ENCODE measurements at regions not wholly inside any gene's neighbourhood (a gene's known extent, or its start where the extent isn't known, plus 50 kb on each side); places are given as distances from the start of the nearest gene placed in this dataset.

DNA sequence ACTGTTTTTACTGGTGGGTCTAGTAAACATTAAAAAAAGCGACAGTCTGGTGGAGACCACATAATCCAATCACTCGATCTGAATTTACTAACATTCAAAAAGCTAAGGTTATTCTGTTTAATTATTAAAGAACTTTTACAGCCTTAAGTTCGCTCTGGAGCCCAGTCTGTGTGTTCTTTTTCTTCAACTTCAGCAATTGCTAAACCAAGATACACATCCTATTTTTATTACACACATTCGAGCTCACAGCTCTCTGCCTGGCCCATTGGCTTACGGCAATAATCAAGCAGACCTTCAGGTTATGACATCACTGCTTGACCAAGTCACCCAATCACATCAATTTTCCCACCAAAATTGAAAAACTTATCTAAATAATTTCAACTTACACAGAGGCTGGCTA is 57.4 kb upstream of the PRSS16 start:
- Histone ChIP-seq H3K4me3 (no peak overlapping the region), H3K4me2 (ENCODE audit: control insufficient read depth, insufficient read depth) (no peak overlapping the region), H2AFZ (ENCODE audit: control insufficient read depth, low read depth, low read length) (no peak overlapping the region), H4K20me1 (ENCODE audit: control insufficient read depth, insufficient read depth) (no peaks in the 10 kb centered on the region), H3K4me1 (ENCODE audit: control insufficient read depth, insufficient read depth, low read length) (no peaks in the 10 kb centered on the region), H3K79me2 (ENCODE audit: control insufficient read depth, insufficient read depth, low read length) (no peaks in the 10 kb centered on the region), H3K9me3 (replicated peaks; ENCODE audit: control insufficient read depth, insufficient read depth, low read length) (no peaks in the 10 kb centered on the region), H3K27ac (ENCODE audit: control insufficient read depth, insufficient read depth) (no peak overlapping the region), H3K36me3 (ENCODE audit: control insufficient read depth in 2 of 2, insufficient read depth in 2 of 2, low read length in 1 of 2) (no peaks in the 10 kb centered on the region), H3K27me3 (replicated peaks in 1 of 2; ENCODE audit: control insufficient read depth in 2 of 2, insufficient read depth in 2 of 2, low read length in 1 of 2) (no peaks in the 10 kb centered on the region), H3K9ac (ENCODE audit: control insufficient read depth, insufficient read depth, low read length) (no peak overlapping the region)
- no peak for TF ChIP-seq GABPA (IDR thresholded peaks at IDR 0.05; ENCODE audit: low read depth)
- no peak for TF ChIP-seq BRCA1 (IDR thresholded peaks at IDR 0.05; ENCODE audit: low read depth, low read length)
- TF ChIP-seq NFXL1 (IDR thresholded peaks at IDR 0.05; ENCODE audit: borderline replicate concordance) = no peak
- TF ChIP-seq, protein P1, sequence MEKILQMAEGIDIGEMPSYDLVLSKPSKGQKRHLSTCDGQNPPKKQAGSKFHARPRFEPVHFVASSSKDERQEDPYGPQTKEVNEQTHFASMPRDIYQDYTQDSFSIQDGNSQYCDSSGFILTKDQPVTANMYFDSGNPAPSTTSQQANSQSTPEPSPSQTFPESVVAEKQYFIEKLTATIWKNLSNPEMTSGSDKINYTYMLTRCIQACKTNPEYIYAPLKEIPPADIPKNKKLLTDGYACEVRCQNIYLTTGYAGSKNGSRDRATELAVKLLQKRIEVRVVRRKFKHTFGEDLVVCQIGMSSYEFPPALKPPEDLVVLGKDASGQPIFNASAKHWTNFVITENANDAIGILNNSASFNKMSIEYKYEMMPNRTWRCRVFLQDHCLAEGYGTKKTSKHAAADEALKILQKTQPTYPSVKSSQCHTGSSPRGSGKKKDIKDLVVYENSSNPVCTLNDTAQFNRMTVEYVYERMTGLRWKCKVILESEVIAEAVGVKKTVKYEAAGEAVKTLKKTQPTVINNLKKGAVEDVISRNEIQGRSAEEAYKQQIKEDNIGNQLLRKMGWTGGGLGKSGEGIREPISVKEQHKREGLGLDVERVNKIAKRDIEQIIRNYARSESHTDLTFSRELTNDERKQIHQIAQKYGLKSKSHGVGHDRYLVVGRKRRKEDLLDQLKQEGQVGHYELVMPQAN (conservative IDR thresholded peaks at IDR 0.05) = no peak
- no peak for TF ChIP-seq MYB (IDR thresholded peaks at IDR 0.05; ENCODE audit: borderline replicate concordance, low read depth, low read length)
- TF ChIP-seq EGR1 (IDR thresholded peaks at IDR 0.05; ENCODE audit: borderline replicate concordance in 1 of 2, low read depth in 2 of 2, low read length in 2 of 2) = no peak
- TF ChIP-seq SRF (IDR thresholded peaks at IDR 0.05; ENCODE audit: low read depth in 2 of 2, low read length in 2 of 2) = no peak
- no peak for TF ChIP-seq SIN3A (IDR thresholded peaks at IDR 0.05; ENCODE audit: low read depth, low read length)
- no peak for TF ChIP-seq ZNF274 (IDR thresholded peaks at IDR 0.05; ENCODE audit: insufficient read depth, insufficient read length)
- TF ChIP-seq, protein P2, sequence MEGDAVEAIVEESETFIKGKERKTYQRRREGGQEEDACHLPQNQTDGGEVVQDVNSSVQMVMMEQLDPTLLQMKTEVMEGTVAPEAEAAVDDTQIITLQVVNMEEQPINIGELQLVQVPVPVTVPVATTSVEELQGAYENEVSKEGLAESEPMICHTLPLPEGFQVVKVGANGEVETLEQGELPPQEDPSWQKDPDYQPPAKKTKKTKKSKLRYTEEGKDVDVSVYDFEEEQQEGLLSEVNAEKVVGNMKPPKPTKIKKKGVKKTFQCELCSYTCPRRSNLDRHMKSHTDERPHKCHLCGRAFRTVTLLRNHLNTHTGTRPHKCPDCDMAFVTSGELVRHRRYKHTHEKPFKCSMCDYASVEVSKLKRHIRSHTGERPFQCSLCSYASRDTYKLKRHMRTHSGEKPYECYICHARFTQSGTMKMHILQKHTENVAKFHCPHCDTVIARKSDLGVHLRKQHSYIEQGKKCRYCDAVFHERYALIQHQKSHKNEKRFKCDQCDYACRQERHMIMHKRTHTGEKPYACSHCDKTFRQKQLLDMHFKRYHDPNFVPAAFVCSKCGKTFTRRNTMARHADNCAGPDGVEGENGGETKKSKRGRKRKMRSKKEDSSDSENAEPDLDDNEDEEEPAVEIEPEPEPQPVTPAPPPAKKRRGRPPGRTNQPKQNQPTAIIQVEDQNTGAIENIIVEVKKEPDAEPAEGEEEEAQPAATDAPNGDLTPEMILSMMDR (IDR thresholded peaks at IDR 0.05 in 2 of 3, conservative IDR thresholded peaks at IDR 0.05 in 1 of 3; ENCODE audit: control insufficient read depth in 2 of 3, extremely low read depth in 1 of 3, insufficient read depth in 1 of 3, low read depth in 3 of 3, low read length in 3 of 3) = no peak
- ChIA-PET CTCF (interaction anchor here (0.9 to 1.1 kb wide), 3 partner anchors 419 to 705 kb away, joined by 3 to 4 read pairs (median 4); no protein-coding TSS in a partner anchor), RAD21 (ENCODE audit: unreplicated experiment) (no interaction called here), SMC1A (ENCODE audit: uncharacterized antibody, unreplicated experiment) (interaction anchor here (0.8 to 0.9 kb wide), 2 partner anchors 604 to 605 kb away, joined by 4 to 7 read pairs; no protein-coding TSS in a partner anchor), POLR2A (interaction anchor here (0.6 kb wide), 3 partner anchors 58 to 74 kb away, joined by 3 to 4 read pairs (median 3); a partner anchor contains a TSS)
- intact Hi-C loops (cut with micrococcal nuclease; ENCODE audit: unreplicated experiment) = no loop called here
- FAIRE-seq = no peak
- no TSS peak for BruUV-seq (replicated peaks)
- in situ Hi-C loops (cut with MboI) = no loop called here
- DNase-seq (ENCODE audit: low read depth, low spot score) = no peak
- 50% methylated on average over 5 of the region's 5 CpGs for WGBS (ENCODE audit: insufficient coverage, insufficient replicate concordance, low lambda C conversion rate, missing lambda C conversion rate)
- ATAC-seq = no peak
